OCI-LY1 (cell line): ENCODE measurements at regions not wholly inside any gene's neighbourhood (a gene's known extent, or its start where the extent isn't known, plus 50 kb on each side); places are given as distances from the start of the nearest gene placed in this dataset.

Experiments
- H2AFZ ChIP-seq: fragments of 200-600 bp; sonication (generic), shearing (Covaris generic); 2 replicates; pipeline ENCODE4 v1.6.0; 2014; ENCODE audit warnings: antibody characterized with exemption, mild to moderate bottlenecking, low read length
- H3F3A ChIP-seq: fragments of 200-600 bp; sonication (generic), shearing (Covaris generic); 2 replicates; pipeline ENCODE4 v1.6.0; 2014; ENCODE audit warnings: mild to moderate bottlenecking, antibody characterized with exemption, low read length, moderate library complexity; ENCODE audit not compliant: insufficient read depth
- H3K27ac ChIP-seq: fragments of 200-600 bp; sonication (generic); 2 replicates; pipeline ENCODE4 v1.5.1; 2014; ENCODE audit warnings: low read length, mixed run types, mild to moderate bottlenecking, low read depth; ENCODE audit not compliant: poor library complexity, severe bottlenecking
- H3K27me3 ChIP-seq: fragments of 200-600 bp; sonication (generic); 2 replicates; pipeline ENCODE4 v1.6.0; 2014; ENCODE audit warnings: antibody characterized with exemption, mild to moderate bottlenecking, low read length, moderate library complexity; ENCODE audit not compliant: insufficient read depth
- H3K36me3 ChIP-seq: fragments of 200-600 bp; sonication (generic); 2 replicates; pipeline ENCODE4 v1.6.1; 2014; ENCODE audit warnings: mild to moderate bottlenecking, antibody characterized with exemption, low read length, moderate library complexity, mixed read lengths; ENCODE audit not compliant: insufficient read depth
- H3K4me1 ChIP-seq: fragments of 200-600 bp; sonication (generic); 2 replicates; pipeline ENCODE4 v1.5.1; 2014; ENCODE audit warnings: mild to moderate bottlenecking, low read length, moderate library complexity; ENCODE audit not compliant: insufficient read depth, severe bottlenecking
- H3K4me2 ChIP-seq: fragments of 200-600 bp; sonication (generic), shearing (Covaris generic); 2 replicates; pipeline ENCODE4 v1.6.1; 2014; ENCODE audit warnings: low read length
- H3K4me3 ChIP-seq: fragments of 200-600 bp; sonication (generic); 2 replicates; pipeline ENCODE4 v1.5.1; 2014; ENCODE audit warnings: low read length, low read depth, mild to moderate bottlenecking, mixed read lengths; ENCODE audit not compliant: poor library complexity, severe bottlenecking
- H3K79me2 ChIP-seq: fragments of 200-600 bp; shearing (Covaris generic); 2 replicates; pipeline ENCODE4 v1.6.1; 2016; ENCODE audit warnings: mixed run types, low read length, mixed read lengths; ENCODE audit not compliant: insufficient read depth
- H3K9ac ChIP-seq: fragments of 200-600 bp; sonication (generic), shearing (Covaris generic); 2 replicates; pipeline ENCODE4 v1.6.1; 2014; ENCODE audit warnings: mild to moderate bottlenecking, low read length, mixed read lengths
- H3K9me2 ChIP-seq: fragments of 200-600 bp; sonication (generic), shearing (Covaris generic); 2 replicates; pipeline ENCODE4 v1.6.1; 2014; ENCODE audit warnings: low read depth, mild to moderate bottlenecking, low read length, mixed read lengths
- H3K9me3 ChIP-seq: fragments of 200-600 bp; shearing (Covaris generic); 2 replicates; pipeline ENCODE4 v1.6.1; 2014; ENCODE audit warnings: low read length, mixed read lengths
- H4K20me1 ChIP-seq: fragments of 200-600 bp; sonication (generic), shearing (Covaris generic); 2 replicates; pipeline ENCODE4 v1.6.0; 2016; ENCODE audit warnings: mild to moderate bottlenecking, low read length; ENCODE audit not compliant: insufficient read depth
- EZH2 ChIP-seq: fragments of 200-600 bp; sonication (generic), shearing (Covaris generic); IDR thresholded peaks from 2 replicates; pipeline ENCODE4 v1.8.0; 2017; ENCODE audit warnings: borderline replicate concordance, mixed run types, mild to moderate bottlenecking, antibody characterized with exemption, low read length, moderate library complexity, mixed read lengths
- TF ChIP-seq, protein P1 (sequence below): fragments of 200-600 bp; sonication (generic), shearing (Covaris generic); IDR thresholded peaks from 2 replicates; pipeline ENCODE4 v1.5.1; 2017; ENCODE audit warnings: mild to moderate bottlenecking, antibody characterized with exemption, low read length, moderate library complexity, mixed read lengths

DNA sequence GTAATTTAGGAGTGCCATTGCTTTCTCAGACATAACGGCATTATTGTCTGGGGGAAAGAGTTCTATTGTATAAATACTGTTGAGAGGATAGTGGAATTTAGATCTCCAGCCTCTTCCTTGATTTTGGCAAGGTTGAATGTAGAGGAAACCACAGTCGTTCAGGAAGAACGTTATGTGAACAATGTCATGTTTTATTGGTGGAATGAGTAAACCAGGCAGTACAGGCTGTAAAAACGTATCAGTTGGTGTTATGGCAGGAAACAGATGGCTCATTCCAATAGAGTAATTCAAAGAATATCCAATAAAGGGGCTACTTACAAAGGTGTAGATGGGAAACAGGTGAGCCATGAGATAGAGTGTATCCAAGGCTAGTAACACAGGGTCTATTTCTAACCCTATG is 123.6 kb upstream of the SLC35B3 start:
- Histone ChIP-seq H3K4me2 (no peak overlapping the region), H3K9ac (no peak overlapping the region), H4K20me1 (no peaks in the 10 kb centered on the region), H3K27me3 (no peaks in the 10 kb centered on the region), H3K4me1 (no peaks in the 10 kb centered on the region), H3K9me3 (no peaks in the 10 kb centered on the region), H3K27ac (no peak overlapping the region), H3K36me3 (no peaks in the 10 kb centered on the region), H3K4me3 (no peak overlapping the region), H3F3A (no peaks in the 10 kb centered on the region), H2AFZ (no peak overlapping the region), H3K9me2 (no peaks in the 10 kb centered on the region), H3K79me2 (no peaks in the 10 kb centered on the region)
- no peak for TF ChIP-seq EZH2
- TF ChIP-seq, protein P1, sequence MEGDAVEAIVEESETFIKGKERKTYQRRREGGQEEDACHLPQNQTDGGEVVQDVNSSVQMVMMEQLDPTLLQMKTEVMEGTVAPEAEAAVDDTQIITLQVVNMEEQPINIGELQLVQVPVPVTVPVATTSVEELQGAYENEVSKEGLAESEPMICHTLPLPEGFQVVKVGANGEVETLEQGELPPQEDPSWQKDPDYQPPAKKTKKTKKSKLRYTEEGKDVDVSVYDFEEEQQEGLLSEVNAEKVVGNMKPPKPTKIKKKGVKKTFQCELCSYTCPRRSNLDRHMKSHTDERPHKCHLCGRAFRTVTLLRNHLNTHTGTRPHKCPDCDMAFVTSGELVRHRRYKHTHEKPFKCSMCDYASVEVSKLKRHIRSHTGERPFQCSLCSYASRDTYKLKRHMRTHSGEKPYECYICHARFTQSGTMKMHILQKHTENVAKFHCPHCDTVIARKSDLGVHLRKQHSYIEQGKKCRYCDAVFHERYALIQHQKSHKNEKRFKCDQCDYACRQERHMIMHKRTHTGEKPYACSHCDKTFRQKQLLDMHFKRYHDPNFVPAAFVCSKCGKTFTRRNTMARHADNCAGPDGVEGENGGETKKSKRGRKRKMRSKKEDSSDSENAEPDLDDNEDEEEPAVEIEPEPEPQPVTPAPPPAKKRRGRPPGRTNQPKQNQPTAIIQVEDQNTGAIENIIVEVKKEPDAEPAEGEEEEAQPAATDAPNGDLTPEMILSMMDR: no peak

DNA sequence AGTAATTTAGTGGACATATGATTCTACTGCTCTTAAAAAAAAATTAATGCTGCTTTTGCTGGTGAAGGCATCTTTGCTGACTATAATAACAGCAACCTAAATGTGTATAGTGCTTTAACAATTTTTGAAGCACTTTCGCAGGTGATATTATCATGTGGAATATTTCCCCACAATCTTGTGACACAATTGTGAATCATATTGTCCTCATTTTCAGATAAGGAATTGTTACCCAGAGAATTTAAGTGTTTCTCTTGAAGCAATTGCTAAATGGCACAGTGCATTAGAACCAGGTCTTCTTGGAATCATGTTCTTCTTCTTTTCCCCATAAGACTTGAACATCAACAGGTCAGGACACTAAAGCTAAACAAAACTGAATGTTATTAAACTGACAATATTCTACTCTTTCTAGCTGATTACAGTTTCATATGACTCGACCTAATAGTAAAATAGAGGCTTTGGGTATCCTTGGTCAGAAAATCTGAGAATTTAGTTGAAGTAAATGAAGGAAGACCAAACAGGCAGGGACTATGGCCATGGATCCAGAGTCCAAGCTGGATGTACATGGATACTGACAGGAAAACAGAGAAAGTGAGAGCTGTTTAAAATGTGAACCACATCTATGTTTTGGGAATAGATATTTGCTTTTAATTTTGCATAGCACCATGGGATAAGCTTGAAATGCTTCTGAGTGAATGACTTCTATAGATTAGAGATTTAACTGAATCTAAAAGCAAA is 121.8 kb upstream of the SLC35B3 start:
- no peak for TF ChIP-seq EZH2
- TF ChIP-seq, protein P1: no peak
- no peaks in the 10 kb centered on the region for H3K4me1 ChIP-seq
- no peaks in the 10 kb centered on the region for H3K9me3 ChIP-seq
- H3K27me3 ChIP-seq: no peaks in the 10 kb centered on the region
- no peak overlapping the region for H2AFZ ChIP-seq
- no peaks in the 10 kb centered on the region for H3K79me2 ChIP-seq
- H3F3A ChIP-seq: no peaks in the 10 kb centered on the region
- no peak overlapping the region for H3K4me3 ChIP-seq
- H4K20me1 ChIP-seq: no peaks in the 10 kb centered on the region
- no peak overlapping the region for H3K9ac ChIP-seq
- no peak overlapping the region for H3K4me2 ChIP-seq
- H3K9me2 ChIP-seq: no peaks in the 10 kb centered on the region
- H3K36me3 ChIP-seq: no peaks in the 10 kb centered on the region
- H3K27ac ChIP-seq: no peak overlapping the region

DNA sequence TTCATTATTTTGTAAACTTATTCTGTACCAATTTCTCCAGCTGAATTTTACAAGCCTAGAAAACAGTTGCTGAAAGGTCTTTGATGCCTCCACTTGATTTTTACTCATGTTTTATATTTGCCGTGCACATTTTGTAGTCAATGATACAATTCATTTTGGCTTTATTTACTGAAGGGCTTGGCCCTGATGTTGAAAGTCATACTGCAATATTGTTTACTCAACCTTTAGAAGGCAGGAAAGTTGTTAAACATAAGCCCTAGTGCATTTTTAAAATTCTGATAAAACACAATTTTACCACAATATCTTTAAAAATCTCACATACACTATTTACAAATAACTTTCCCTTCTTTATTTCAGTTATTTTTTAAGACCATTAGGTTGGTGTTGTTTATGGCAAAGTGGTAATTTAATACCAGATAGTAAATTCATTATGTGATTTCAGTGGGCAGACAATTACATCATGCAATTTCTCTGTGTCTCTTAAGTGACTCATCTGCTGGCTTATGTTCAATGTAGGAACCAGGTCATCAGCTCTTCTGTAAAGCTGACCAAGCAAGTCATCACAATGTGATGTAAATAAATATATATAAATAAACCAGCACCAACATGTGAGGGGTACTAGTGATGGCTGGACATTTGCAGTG is 121.1 kb upstream of the SLC35B3 start:
- no peaks in the 10 kb centered on the region for H3F3A ChIP-seq
- H3K9ac ChIP-seq: no peak overlapping the region
- TF ChIP-seq, protein P1: no peak
- no peak for TF ChIP-seq EZH2
- H3K79me2 ChIP-seq: no peaks in the 10 kb centered on the region
- H3K9me3 ChIP-seq: no peaks in the 10 kb centered on the region
- no peak overlapping the region for H3K4me2 ChIP-seq
- no peak overlapping the region for H3K4me3 ChIP-seq
- H3K4me1 ChIP-seq: no peaks in the 10 kb centered on the region
- no peak overlapping the region for H2AFZ ChIP-seq
- no peak overlapping the region for H3K27ac ChIP-seq
- H4K20me1 ChIP-seq: no peaks in the 10 kb centered on the region
- no peaks in the 10 kb centered on the region for H3K27me3 ChIP-seq
- H3K9me2 ChIP-seq: no peaks in the 10 kb centered on the region
- no peaks in the 10 kb centered on the region for H3K36me3 ChIP-seq
